K562 (cell line): ENCODE measurements at regions not wholly inside any gene's neighbourhood (a gene's known extent, or its start where the extent isn't known, plus 50 kb on each side); places are given as distances from the start of the nearest gene placed in this dataset.

ENCODE experiments used
- ATAC-seq: fragments of 200-7000 bp; cut with Tn5 transposase; 3 replicates; pipeline ENCODE4 v1.9.1; 2020; ENCODE audit warnings: moderate library complexity
- BruUV-seq: library from RNA; stranded (reverse); fragments of 400-500 nt; replicated peaks from 2 replicates; lab custom pipeline; 2021; lab: Mats Ljungman, UMichigan
- CTCF ChIA-PET: fragments of 300-600 bp; formaldehyde crosslinking; extraction: SDS; loops from one replicate; lab custom pipeline; 2021; ENCODE audit warnings: low intra/inter-chr PET ratio; lab: Yijun Ruan, JAX
- POLR2A ChIA-PET: fragments of 300-600, 350-650 bp; sonication (Branson Sonifier 250); formaldehyde crosslinking; extraction: SDS; loops from one replicate; lab custom pipeline; 2021; ENCODE audit warnings: antibody characterized with exemption, inconsistent platforms; lab: Yijun Ruan, JAX
- DNase-seq, 4 experiments: peaks; one replicate each; pipeline versions ENCODE4 v3.0.0 to v3.0.0-alpha.2; 2011 to 2018; ENCODE audit warnings: low spot score in 3 of 4, mixed read lengths in 3 of 4; ENCODE audit errors: extremely low read depth in 1 of 4
- FAIRE-seq: peaks from 2 replicates; lab custom pipeline; 2011; peaks lifted over from hg19 to GRCh38; lab: Jason Lieb, UNC
- H2AFZ ChIP-seq: 2 replicates; pipeline ENCODE4 v1.6.0; 2011; ENCODE audit warnings: low read depth, low read length, control low read depth, inconsistent platforms
- H3K27ac ChIP-seq: fragments of 200-600 bp; 3 replicates; pipeline ENCODE4 v1.8.0; 2011; ENCODE audit warnings: low read depth, mild to moderate bottlenecking, control low read depth, inconsistent platforms, low read length, moderate library complexity, mixed read lengths; ENCODE audit errors: extremely low read depth
- H3K27me3 ChIP-seq, 2 experiments: fragments of 300-600 bp in 1 of 2; 2 replicates in 1 of 2; 3 replicates in 1 of 2; pipeline versions ENCODE4 v1.6.0 to v1.8.0; 2011; ENCODE audit warnings: inconsistent platforms in 2 of 2, low read length in 2 of 2, mild to moderate bottlenecking in 1 of 2, mixed read lengths in 1 of 2, moderate library complexity in 1 of 2; ENCODE audit not compliant: control insufficient read depth in 2 of 2, insufficient read depth in 2 of 2
- H3K36me3 ChIP-seq: fragments of 300-600 bp; 3 replicates; pipeline ENCODE4 v1.8.0; 2011; ENCODE audit warnings: mild to moderate bottlenecking, low read length, inconsistent platforms; ENCODE audit not compliant: control insufficient read depth, insufficient read depth
- H3K4me1 ChIP-seq, 2 experiments: fragments of 200-600 bp in 1 of 2; replicated peaks in 1 of 2; 2 replicates in 1 of 2; 3 replicates in 1 of 2; pipeline versions ENCODE4 v1.5.1 to v1.8.0; 2011; ENCODE audit warnings: inconsistent platforms in 2 of 2, low read length in 2 of 2, mild to moderate bottlenecking in 1 of 2, mixed read lengths in 1 of 2, moderate library complexity in 1 of 2; ENCODE audit not compliant: control insufficient read depth in 2 of 2, insufficient read depth in 2 of 2
- H3K4me2 ChIP-seq: 2 replicates; pipeline ENCODE4 v1.6.1; 2011; ENCODE audit warnings: low read length, control low read depth, inconsistent platforms, mixed read lengths; ENCODE audit not compliant: insufficient read depth
- H3K4me3 ChIP-seq: fragments of 200-600 bp; sonication (generic), shearing (Covaris generic); 2 replicates; pipeline ENCODE4 v1.5.1; 2016; ENCODE audit warnings: control low read depth, inconsistent platforms
- H3K79me2 ChIP-seq: fragments of 200-600 bp; 3 replicates; pipeline ENCODE4 v1.8.0; 2011; ENCODE audit warnings: low read length, inconsistent platforms; ENCODE audit not compliant: control insufficient read depth, insufficient read depth
- H3K9ac ChIP-seq, 2 experiments: 2 replicates each; pipeline versions ENCODE4 v1.6.0 to v1.6.1; 2011; ENCODE audit warnings: low read depth in 2 of 2, low read length in 2 of 2, control low read depth in 1 of 2, inconsistent platforms in 1 of 2, mild to moderate bottlenecking in 1 of 2, mixed read lengths in 1 of 2; ENCODE audit not compliant: insufficient read depth in 1 of 2
- H3K9me1 ChIP-seq: one replicate; pipeline ENCODE4 v1.6.0; 2011; ENCODE audit warnings: inconsistent platforms, mild to moderate bottlenecking, low read length, moderate library complexity; ENCODE audit not compliant: control insufficient read depth, insufficient read depth
- H3K9me3 ChIP-seq: replicated peaks from 2 replicates; pipeline ENCODE4 v1.5.1; 2011; ENCODE audit warnings: low read depth, low read length, inconsistent platforms; ENCODE audit not compliant: control insufficient read depth, insufficient read depth
- H4K20me1 ChIP-seq: replicated peaks from 2 replicates; pipeline ENCODE4 v1.6.1; 2011; ENCODE audit warnings: low read length, inconsistent platforms, mixed read lengths; ENCODE audit not compliant: control insufficient read depth, insufficient read depth
- ETV6 ChIP-seq, 3 experiments: fragments of 150-350 bp in 1 of 3; sonication (generic) in 1 of 3; formaldehyde crosslinking in 1 of 3; IDR thresholded peaks; 2 replicates each; pipeline versions ENCODE4 v1.6.1 to v1.8.0; 2014 to 2022; ENCODE audit warnings: borderline replicate concordance in 2 of 3, low read depth in 2 of 3, antibody characterized with exemption in 1 of 3, low read length in 1 of 3, mild to moderate bottlenecking in 1 of 3, missing genetic modification reagents in 1 of 3
- PCBP1 ChIP-seq: fragments of 200-400 bp; formaldehyde crosslinking; IDR thresholded peaks from 2 replicates; pipeline ENCODE4 v1.6.1; 2018; ENCODE audit warnings: mild to moderate bottlenecking, low read depth, low read length; ENCODE audit not compliant: poor library complexity, severe bottlenecking
- ZNF134 ChIP-seq: fragments of 250-450 bp; sonication (Bioruptor Pico); conservative IDR thresholded peaks from 2 replicates; pipeline ENCODE4 v1.4.0; 2020
- WGBS: fragments of 100-300 bp; shearing (Covaris generic); methylation state at CpG from one replicate; pipeline ENCODE4 v1.1.6; 2016; ENCODE audit warnings: low coverage, mixed read lengths; ENCODE audit not compliant: insufficient coverage; ENCODE audit errors: missing lambda C conversion rate; 5-methylcytosine and 5-hydroxymethylcytosine counted together
- in situ Hi-C: fragments of 300-500 bp; cut with MboI; formaldehyde crosslinking; loops from 4 replicates; pipeline ENCODE4 v1.15.0; 2018; ENCODE audit warnings: inconsistent platforms, mixed read lengths
- intact Hi-C: fragments of 100-400 bp; cut with micrococcal nuclease; formaldehyde crosslinking; loops from 2 replicates; pipeline ENCODE4 v1.14.2; 2022
- TF ChIP-seq, protein P1 (sequence below): fragments of 250-450 bp; sonication (Bioruptor Pico); IDR thresholded peaks from 2 replicates; pipeline ENCODE4 v1.8.0; 2021; ENCODE audit warnings: borderline replicate concordance, mild to moderate bottlenecking, moderate library complexity; ENCODE audit not compliant: poor library complexity, severe bottlenecking

DNA sequence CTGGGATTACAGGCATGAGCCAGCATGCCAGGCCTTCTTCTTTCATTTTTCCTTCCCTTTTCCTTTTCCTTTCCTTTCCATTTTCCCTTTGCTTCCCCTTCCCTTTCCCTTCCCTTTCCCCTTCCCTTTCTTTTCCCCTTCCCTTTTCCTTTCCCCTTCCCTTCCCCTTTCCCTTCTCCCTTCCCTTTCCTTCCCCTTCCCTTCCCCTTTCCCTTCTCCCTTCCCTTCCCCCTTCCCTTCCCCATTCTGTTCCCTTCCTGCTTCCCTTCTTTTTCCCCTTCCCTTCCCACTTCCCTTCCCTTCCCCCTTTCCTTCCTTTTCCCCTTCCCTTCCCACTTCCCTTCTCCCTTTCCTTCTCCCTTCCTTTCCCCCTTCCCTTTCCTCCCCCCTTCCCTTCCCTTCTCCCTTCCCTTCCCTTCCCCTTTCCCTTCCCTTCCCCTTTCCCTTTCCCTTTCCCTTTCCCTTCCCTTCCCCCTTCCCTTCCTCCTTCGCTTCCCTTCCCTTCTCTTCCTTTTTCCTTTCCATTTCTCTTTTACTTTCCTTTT lies 712.2 kb upstream of the POM121L12 start:
- no peak for TF ChIP-seq ZNF134 (CRISPR knock-in tag)
- TF ChIP-seq PCBP1 = peak; percentile 54
- BruUV-seq = no TSS peak
- H3K36me3 ChIP-seq = no peaks in the 10 kb centered on the region
- ATAC-seq = no peak
- POLR2A ChIA-PET = no interaction called here
- no peaks in the 10 kb centered on the region; the same call in 1 of the 2 replicates for H3K9me3 ChIP-seq
- no peaks in the 10 kb centered on the region for H3K9me1 ChIP-seq
- H3K27me3 ChIP-seq = no peaks in the 10 kb centered on the region
- no peak overlapping the region for H3K9ac ChIP-seq
- intact Hi-C loops = no loop called here
- FAIRE-seq = no peak
- in situ Hi-C loops = no loop called here
- CTCF ChIA-PET = no interaction called here
- no peak overlapping the region for H2AFZ ChIP-seq
- no peak overlapping the region for H3K4me3 ChIP-seq
- H3K4me1 ChIP-seq = no peaks in the 10 kb centered on the region
- H3K27ac ChIP-seq = no peak overlapping the region
- H3K4me2 ChIP-seq = no peak overlapping the region
- no peaks in the 10 kb centered on the region for H3K79me2 ChIP-seq
- no CpG with 5 or more reads among the region's 1 CpG for WGBS
- no peaks in the 10 kb centered on the region for H4K20me1 ChIP-seq
- DNase-seq = no peak

DNA sequence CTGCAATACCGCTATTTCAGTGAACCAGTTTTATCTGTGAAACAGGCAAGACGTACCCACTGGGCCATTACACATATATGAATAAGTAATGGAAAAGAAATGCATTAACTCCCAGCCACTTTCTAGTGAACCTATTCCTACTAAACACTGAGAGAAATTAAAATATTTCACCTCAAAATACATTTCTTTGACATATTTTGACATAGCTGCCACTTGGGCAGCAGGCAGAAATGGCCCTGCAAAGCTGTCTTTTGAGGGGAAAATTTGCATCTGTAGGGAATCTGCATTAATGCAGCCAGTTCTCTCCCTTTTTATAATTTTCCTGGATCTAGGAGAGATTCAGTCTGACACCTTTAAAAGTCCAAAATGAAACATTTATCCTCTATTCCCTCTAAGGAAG lies 714.8 kb upstream of the POM121L12 start:
- no peaks in the 10 kb centered on the region for H3K27me3 ChIP-seq
- intact Hi-C loops = no loop called here
- DNase-seq = no peak
- H2AFZ ChIP-seq = no peak overlapping the region
- no peaks in the 10 kb centered on the region; the same call in 1 of the 2 replicates for H3K9me3 ChIP-seq
- in situ Hi-C loops = no loop called here
- CTCF ChIA-PET = no interaction called here
- no peak overlapping the region for H3K4me2 ChIP-seq
- no peaks in the 10 kb centered on the region for H4K20me1 ChIP-seq
- no peak overlapping the region for H3K9ac ChIP-seq
- H3K79me2 ChIP-seq = no peaks in the 10 kb centered on the region
- H3K36me3 ChIP-seq = no peaks in the 10 kb centered on the region
- no peak overlapping the region for H3K4me3 ChIP-seq
- WGBS = 3% methylated on average over 2 of the region's 2 CpGs
- H3K27ac ChIP-seq = no peak overlapping the region
- no TSS peak for BruUV-seq
- no peak for TF ChIP-seq ETV6 (IDR thresholded peaks at IDR 0.05; ENCODE audit: borderline replicate concordance in 1 of 2, low read depth in 2 of 2, low read length in 1 of 2)
- TF ChIP-seq ETV6 (CRISPR knock-in tag; IDR thresholded peaks at IDR 0.05; ENCODE audit: borderline replicate concordance) = no peak
- TF ChIP-seq, protein P1, sequence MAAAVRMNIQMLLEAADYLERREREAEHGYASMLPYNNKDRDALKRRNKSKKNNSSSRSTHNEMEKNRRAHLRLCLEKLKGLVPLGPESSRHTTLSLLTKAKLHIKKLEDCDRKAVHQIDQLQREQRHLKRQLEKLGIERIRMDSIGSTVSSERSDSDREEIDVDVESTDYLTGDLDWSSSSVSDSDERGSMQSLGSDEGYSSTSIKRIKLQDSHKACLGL (CRISPR knock-in tag) = no peak
- FAIRE-seq = no peak
- H3K9me1 ChIP-seq = no peaks in the 10 kb centered on the region
- H3K4me1 ChIP-seq = no peaks in the 10 kb centered on the region
- POLR2A ChIA-PET = no interaction called here
- no peak for ATAC-seq
